NB4 (cell line): ENCODE measurements at regions not wholly inside any gene's neighbourhood (a gene's known extent, or its start where the extent isn't known, plus 50 kb on each side); places are given as distances from the start of the nearest gene placed in this dataset.

Experiments used
- DNase-seq: peaks from one replicate; pipeline ENCODE4 v3.0.0; 2010; ENCODE audit warnings: low read depth
- H3K4me3 ChIP-seq: one replicate; pipeline ENCODE4 v1.5.1; 2011; ENCODE audit warnings: mild to moderate bottlenecking, low read depth, low read length, moderate library complexity
- CTCF ChIP-seq: IDR thresholded peaks from one replicate; pipeline ENCODE4 v1.5.1; 2012; ENCODE audit warnings: low read depth, low read length
- MAX ChIP-seq: IDR thresholded peaks from 2 replicates; pipeline ENCODE4 v1.6.1; 2011; ENCODE audit warnings: low read depth, low read length
- MYC ChIP-seq: IDR thresholded peaks from 2 replicates; pipeline ENCODE4 v1.6.1; 2011; ENCODE audit warnings: low read depth, low read length
- POLR2A ChIP-seq: IDR thresholded peaks from 2 replicates; pipeline ENCODE4 v1.6.1; 2011; ENCODE audit warnings: mild to moderate bottlenecking; ENCODE audit not compliant: insufficient read length; ENCODE audit errors: extremely low read depth

GRCh38 chr2:2546046-2546445, 215.0 kb upstream of the MYT1L start:
- H3K4me3 ChIP-seq = no peak overlapping the region
- TF ChIP-seq MYC (no peak), CTCF (no peak), MAX (no peak), POLR2A (no peak)
- DNase-seq = no peak

- DNase-seq = no peak
- no peak for TF ChIP-seq MYC
- TF ChIP-seq CTCF = no peak
- no peak for TF ChIP-seq POLR2A
- no peak for TF ChIP-seq MAX
- no peak overlapping the region for H3K4me3 ChIP-seq
Observed at GRCh38 chr2:2542966-2543611, 212.0 kb upstream of the MYT1L start.

- H3K4me3 ChIP-seq = no peak overlapping the region
- DNase-seq = no peak
- TF ChIP-seq MYC (no peak), MAX (no peak), POLR2A (no peak), CTCF (no peak)
Observed at GRCh38 chr2:2542316-2542715, 211.2 kb upstream of the MYT1L start.

GRCh38 chr2:2540406-2540805, 209.3 kb upstream of the MYT1L start:
- DNase-seq = no peak
- TF ChIP-seq MYC = no peak
- no peak for TF ChIP-seq CTCF
- no peak for TF ChIP-seq MAX
- TF ChIP-seq POLR2A = no peak
- no peak overlapping the region for H3K4me3 ChIP-seq

- no peak for TF ChIP-seq CTCF
- TF ChIP-seq MAX = no peak
- no peak for TF ChIP-seq POLR2A
- TF ChIP-seq MYC = no peak
- DNase-seq = no peak
- H3K4me3 ChIP-seq = no peak overlapping the region
Observed at GRCh38 chr2:2536416-2537056, 205.5 kb upstream of the MYT1L start.
